ENCODE measurements at regions not wholly inside any gene's neighbourhood (a gene's known extent, or its start where the extent isn't known, plus 50 kb on each side); places are given as distances from the start of the nearest gene placed in this dataset.
"Not testable (repeated sequence)": the region's sequence is repeated elsewhere in the genome, so short reads cannot be mapped to it uniquely, and the experiment has no call there.

DNA sequence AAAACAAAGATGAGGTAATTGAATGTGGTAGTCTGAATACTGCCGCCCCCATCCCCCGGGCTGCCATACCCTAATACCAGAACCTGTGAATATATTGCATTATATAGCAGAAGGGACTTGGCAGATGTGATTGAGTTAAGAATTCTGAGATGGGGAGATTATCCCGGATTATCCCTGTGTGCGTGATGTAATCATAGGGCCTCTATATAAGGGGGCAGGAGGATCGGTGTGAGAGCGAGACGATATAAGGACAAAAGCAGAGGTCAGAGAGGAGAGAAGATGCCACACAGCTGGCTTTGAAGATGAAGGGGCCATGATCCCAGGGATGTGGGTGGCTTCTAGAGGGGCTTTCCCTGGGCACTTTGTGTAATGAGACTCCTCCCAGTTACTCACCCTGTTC lies 101.7 kb upstream of the TLE1 start:
- no peak for DNase-seq (ENCODE audit: low read depth, low spot score)
- in situ Hi-C loops (cut with HindIII; ENCODE audit: low pct_unique_long_range_greater_than_20kb, low sequenced_read_pairs) = no loop called here

DNA sequence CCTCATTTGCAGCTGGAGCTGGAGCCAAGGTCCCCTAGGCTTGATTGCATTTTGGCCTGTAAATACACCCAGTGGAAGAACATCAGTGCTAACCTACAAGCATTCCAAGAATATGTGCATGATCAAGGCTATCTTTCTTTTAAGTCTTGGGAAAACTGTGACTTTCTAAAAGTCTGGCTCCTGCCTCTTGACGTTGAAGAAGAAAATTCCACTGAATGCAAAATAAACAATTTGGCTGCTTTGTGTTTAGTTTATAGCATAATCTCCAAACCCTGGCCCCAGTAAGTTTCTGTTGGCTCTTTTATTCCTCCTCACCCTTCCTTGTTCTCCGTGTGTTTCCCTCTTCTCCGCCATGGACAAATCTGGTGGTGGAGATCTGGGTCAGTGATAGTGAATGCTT lies 109.3 kb upstream of the TLE1 start:
- in situ Hi-C loops (cut with HindIII; ENCODE audit: low pct_unique_long_range_greater_than_20kb, low sequenced_read_pairs) = no loop called here
- no peak for DNase-seq (ENCODE audit: low read depth, low spot score)

DNA sequence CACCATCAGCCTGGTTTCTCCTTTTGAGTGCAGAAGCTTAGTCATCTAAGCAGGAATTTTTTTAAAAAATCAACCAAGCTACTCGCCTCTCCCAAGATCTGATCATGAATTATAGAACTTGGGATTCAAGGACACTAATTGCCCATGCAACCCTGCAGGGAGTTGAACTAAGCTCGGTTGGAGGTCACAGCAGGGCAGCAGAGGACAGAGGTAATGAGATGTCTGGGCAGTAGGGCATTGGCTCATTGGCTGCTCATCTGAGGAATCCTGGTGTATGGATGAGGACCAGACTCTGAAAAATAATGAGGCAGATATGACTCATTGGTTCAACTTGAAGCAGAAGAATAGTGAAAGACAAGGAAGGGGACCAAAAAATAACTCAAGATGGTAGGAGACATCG lies 111.8 kb upstream of the TLE1 start:
- no peak for DNase-seq (ENCODE audit: low read depth, low spot score)
- in situ Hi-C loops (cut with HindIII; ENCODE audit: low pct_unique_long_range_greater_than_20kb, low sequenced_read_pairs) = no loop called here

DNA sequence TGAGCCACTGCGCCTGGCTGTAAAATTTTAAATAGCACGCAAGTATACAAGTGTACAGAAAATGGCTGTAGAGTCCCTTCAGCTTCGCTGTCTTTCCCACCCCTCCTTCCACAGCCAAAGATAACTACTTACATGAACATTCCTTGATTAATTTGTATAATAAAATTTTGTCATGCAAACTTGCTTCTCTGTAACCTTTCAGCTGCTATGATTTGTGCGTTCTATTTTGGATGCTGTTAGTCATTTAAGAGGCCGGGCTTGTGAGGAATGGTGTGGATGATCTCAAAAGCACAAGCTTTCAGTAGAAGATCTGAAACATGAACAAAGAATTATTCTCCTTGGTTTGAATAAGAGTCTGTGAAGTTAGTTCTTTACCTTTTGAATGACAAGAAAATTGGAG lies 115.0 kb upstream of the TLE1 start:
- in situ Hi-C loops (cut with HindIII; ENCODE audit: low pct_unique_long_range_greater_than_20kb, low sequenced_read_pairs) = no loop called here
- peak; percentile 50 for DNase-seq (ENCODE audit: low read depth, low spot score)

DNA sequence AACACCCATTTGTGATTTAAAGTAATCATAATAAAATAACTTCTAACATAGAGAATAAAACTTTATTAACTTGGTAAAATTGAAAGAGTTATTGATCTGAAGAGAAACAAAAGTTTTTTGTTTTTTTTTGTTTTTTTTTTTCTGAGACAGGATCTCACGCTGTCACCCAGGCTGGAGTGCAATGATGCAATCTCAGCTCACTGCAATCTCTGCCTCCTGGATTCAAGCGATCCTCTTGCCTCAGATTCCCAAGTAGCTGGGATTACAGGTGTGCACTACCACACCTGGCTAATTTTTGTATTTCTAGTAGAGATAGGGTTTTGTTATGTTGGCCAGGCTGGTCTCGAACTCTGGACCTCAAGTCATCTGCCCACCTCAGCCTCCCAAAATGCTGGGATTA lies 116.5 kb upstream of the SPATA31D4 start:
- DNase-seq (ENCODE audit: low read depth, low spot score); in situ Hi-C loops (cut with HindIII; ENCODE audit: low pct_unique_long_range_greater_than_20kb, low sequenced_read_pairs): not testable (repeated sequence)

DNA sequence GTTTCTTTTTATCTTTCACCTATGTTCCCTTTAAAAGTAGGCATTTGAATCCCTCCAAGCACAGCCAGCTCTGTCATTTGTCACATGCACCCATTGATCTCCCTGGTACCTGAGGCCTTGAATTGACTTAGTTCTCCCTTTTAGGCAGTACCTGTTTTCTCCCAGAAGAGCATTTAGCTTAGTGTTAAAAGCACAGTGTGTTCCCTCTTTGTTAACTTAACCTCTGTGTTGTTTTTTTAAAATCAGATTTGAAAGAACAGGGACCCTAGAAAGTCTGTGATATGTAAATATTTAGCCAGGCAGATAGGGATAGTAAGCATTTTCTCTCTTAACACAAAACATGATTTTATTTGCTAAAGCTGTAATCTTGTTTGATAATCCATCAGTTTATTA lies 113.8 kb upstream of the SPATA31D4 start:
- in situ Hi-C loops (cut with HindIII; ENCODE audit: low pct_unique_long_range_greater_than_20kb, low sequenced_read_pairs) = no loop called here
- no peak for DNase-seq (ENCODE audit: low read depth, low spot score)

DNA sequence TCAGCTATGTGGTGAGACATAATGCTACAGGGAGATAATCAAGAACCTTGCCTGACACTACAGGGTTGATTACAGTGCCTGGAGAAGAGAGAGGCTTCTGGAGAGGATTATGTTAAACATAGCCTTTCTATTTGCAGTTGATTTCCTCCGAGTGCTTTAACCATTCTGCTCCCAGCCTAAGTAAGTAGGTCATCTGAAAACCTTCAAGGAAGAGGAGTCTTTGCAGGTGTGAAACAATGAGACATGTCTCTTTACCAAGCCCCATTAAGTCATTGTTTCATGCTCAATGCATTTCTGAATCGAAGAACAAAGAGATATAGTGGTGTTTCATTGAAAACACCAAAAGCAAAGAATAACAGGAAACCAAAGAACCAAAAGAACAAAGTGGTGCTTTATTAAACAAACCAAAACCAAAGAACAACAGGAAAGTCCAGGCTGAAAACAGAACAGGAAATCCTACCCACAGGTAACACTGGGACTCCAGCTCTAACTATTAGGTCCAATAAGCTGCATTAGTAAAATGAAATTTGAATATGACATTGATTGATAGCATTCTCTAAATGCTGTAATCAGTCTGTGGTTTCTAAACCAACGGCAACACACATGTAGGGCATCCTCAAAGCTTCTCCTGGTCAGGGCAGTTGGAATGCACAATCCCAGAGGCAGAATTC lies 113.3 kb upstream of the SPATA31D4 start:
- no peak for DNase-seq (ENCODE audit: low read depth, low spot score)
- in situ Hi-C loops (cut with HindIII; ENCODE audit: low pct_unique_long_range_greater_than_20kb, low sequenced_read_pairs) = no loop called here

DNA sequence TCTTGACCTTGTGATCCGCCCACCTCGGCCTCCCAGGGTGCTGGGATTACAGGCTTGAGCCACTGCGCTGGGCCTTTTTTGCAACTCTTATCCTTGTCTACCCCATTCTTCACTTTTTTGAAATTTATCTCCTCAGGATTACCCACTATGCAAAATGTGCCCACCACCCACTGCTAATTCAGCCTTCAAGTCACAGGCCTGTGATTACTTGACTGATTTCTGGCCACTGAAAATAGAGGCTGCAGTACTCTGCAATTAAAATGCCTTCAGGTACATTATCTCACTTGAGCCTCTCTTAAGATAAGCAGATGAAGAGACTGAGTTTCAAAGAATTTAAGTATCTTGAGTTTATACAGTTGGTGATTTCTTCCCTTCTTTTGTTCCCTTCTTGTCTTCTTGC lies 112.4 kb upstream of the SPATA31D4 start:
- no peak for DNase-seq (ENCODE audit: low read depth, low spot score)
- in situ Hi-C loops (cut with HindIII; ENCODE audit: low pct_unique_long_range_greater_than_20kb, low sequenced_read_pairs) = no loop called here

DNA sequence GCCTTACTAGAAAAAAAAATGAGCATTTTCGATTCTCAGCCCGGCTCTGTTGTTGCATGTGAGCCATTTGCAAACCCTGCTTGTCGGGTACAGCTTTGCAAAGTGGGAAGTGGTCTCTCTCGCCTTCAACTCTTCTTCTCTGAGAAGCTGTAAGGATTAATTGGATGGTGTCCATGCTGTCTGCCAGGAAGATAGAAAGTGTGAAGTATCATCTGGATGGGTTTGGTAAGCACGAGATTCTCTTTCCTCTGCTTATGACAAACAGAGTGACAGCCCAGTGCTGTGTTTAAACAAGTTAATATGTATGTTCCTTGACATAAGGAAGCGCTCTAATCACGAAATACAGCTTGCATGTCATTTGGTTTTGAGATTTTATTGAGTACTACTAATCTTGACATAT lies 109.1 kb upstream of the SPATA31D4 start:
- DNase-seq (ENCODE audit: low read depth, low spot score) = no peak
- in situ Hi-C loops (cut with HindIII; ENCODE audit: low pct_unique_long_range_greater_than_20kb, low sequenced_read_pairs) = no loop called here

DNA sequence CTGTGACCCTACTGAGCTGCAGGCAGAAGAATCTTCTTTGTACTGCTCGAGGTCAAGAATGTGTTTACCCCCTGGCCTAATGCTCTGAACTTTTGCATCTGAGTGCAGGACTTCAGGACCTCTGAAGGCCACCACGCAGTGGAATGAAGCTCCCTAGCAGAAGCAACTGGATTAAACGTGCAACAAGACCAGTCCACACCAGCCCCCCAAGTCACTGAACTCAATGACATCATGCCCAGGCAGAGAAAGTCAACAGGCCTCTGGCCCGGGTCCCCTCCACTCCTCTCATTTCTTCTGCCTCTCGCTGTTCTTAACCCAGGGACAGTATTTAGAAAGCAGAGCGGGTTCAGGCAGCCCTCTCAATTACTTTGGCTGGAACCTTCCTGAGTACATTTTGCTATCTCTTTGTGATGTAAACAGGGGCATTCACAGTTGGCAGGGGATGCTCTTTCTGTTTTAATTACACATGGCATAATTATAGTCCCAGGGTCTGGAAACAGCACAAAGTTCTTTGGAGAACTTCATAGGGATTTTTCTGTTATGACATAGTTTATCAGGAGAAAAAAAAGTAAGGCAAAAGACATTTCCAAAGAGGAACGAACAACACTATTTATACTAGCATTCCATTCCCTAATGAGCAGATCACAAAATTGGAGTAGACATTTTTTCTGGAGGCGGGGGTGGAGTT lies 108.2 kb upstream of the SPATA31D4 start:
- DNase-seq (ENCODE audit: low read depth, low spot score) = no peak
- in situ Hi-C loops (cut with HindIII; ENCODE audit: low pct_unique_long_range_greater_than_20kb, low sequenced_read_pairs) = no loop called here

DNA sequence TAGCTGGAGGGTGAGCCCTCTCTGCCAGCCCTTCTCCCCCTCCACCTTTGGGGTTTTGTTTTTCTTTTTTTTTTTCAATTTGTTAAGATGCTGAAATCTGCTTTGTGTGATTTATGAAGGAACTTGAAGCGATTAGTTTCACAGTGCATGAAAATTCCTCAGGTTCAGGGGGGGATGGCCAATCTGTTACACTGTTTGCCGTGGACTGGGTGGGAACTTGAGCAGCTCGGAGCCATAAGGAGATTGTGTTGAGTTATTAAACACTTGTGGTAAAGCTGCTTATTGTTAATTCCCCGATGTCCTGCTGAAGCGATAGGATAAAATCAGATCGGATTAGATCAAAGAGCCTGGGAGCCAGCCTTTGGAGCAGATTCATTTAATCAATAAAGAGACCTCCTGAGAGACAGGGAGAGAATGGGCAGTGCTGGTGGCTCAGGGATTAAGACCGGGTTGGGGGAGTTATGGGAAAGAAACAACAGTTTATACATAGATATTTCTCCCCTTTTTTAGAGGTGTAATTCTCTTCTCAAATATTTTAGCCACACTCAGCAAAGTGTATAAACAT lies 105.8 kb upstream of the SPATA31D4 start:
- no peak for DNase-seq (ENCODE audit: low read depth, low spot score)
- in situ Hi-C loops (cut with HindIII; ENCODE audit: low pct_unique_long_range_greater_than_20kb, low sequenced_read_pairs) = no loop called here

DNA sequence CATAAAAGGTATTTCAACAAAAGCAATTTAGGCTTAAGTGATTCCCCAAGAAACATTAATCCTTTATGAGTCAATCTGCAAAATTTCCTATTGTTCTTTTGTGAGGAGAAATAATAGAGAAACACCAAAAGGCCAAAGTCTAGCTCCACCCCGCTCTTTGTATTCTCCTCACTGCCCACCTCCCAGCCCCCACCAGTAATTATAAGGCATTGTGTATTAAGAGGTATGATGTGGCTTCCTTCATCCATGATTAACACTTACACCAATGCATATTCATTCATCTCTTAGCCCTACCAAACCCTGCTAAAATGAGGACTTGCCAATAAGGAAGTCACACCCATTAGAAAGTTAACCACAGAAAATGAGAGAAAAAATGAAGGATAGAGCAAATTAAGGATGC lies 105.3 kb upstream of the SPATA31D4 start:
- in situ Hi-C loops (cut with HindIII; ENCODE audit: low pct_unique_long_range_greater_than_20kb, low sequenced_read_pairs) = no loop called here
- DNase-seq (ENCODE audit: low read depth, low spot score) = no peak

DNA sequence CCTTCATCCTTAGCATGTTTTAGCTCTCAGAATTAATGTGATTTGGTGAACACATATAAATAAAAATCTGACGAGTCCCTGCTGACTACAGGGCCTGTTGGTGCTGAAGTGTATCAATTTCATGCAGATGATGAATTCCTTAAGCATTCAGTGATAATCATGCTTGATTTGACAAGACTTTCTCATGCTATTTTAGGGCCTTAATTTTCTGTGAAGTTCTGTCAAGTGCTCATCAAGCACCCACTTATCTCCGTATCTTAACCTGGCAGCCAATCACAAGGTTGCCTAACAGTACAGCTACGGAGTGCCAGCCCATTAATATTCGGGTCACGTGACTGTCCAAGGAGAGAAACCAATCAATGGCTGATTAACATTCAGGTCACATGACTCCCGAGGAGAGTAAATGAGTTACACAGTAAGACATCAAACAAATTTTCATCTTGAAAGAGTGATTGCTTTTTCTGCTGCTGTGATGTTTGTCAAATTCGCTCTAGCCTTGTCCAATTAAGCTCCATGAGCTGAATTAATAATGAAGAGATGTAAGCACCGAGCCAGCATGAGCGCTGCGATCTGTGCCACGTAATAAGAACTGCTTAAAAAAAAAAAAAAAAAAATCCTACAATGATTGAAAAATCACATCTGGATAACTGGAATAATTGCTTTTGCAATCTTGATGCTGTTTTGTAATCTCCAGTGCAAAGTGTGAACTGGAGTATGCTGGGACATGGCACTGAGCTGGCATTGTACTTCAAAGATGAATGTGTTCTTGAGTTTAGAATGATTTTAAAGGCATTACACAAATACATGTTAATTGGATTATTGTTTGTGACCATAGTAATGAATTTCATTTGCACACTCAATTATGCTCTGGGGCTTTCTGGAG lies 104.3 kb upstream of the SPATA31D4 start:
- DNase-seq (ENCODE audit: low read depth, low spot score) = no peak
- in situ Hi-C loops (cut with HindIII; ENCODE audit: low pct_unique_long_range_greater_than_20kb, low sequenced_read_pairs) = no loop called here

DNA sequence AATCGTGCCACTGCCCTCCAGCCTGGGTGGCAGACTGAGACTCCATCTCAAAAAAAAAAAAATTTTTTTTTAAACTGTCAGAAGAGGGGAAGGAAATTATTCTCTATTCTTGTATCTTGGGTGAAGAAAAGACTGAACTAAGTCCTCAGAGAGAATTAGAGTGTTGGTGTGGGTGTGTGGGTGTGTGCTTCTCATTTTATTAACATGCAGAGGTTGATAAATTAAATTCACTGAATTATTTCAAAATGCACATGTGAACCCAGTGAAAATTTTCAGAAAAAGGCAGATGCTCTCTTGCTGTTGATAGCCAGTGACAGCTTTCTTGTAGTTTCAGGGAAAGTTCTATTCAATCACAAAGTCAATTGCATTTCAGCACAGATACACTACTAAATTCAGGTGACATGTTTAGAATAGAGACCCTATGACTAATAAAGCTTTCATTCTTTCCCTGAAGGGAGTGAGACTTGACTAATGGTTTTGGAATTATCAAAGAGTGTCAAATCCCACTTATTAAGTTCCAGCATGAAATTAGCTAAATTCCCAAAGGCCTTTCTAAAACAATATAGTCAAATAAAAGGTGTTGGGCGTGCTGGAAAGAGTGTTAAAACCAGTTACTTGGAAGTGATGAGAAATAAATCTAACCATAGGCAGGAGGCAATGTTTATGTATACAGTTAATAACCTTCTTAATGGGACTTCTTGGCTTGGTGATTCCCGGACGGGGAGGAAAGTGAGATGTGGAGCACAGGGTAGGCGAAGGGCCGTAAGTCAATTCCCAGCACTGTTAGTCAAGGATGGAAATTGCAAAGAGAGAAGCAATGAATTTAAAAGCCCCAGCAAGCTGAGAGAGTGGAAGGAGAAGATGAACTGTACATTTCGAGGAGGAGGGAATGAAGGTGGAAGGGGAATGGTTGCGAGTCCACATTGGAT lies 103.2 kb upstream of the SPATA31D4 start:
- DNase-seq (ENCODE audit: low read depth, low spot score) = no peak
- in situ Hi-C loops (cut with HindIII; ENCODE audit: low pct_unique_long_range_greater_than_20kb, low sequenced_read_pairs) = no loop called here

DNA sequence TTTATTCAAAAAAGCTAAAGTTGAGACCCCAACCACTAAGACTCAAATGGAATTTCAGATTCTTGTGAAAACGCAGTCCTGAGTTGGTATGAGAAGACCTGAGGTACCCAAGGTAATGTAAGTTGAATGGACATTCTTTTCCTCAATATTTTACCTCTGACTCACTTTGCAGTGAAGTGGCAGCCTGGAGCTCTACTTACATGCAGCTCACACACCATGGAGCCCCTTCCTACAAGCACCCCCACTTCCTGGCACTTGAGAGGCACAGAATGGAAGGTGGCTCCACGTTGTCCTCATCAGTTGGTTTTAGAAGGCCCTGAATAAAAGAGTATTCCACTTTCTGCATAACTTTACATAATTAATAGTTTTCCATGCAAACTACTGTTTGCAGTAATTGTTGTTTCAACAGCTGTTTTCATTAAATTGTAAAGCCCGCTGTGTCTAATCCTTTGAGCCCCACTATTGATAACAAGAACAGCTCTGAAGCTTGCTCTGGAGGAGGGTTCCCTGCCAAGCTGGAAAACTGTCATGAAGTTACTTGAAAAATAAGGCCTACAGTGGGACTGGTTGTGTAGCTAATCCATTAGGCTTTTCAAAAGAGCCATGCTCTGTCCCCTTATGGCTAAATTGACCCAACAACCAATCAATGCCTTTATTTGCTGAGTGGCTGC lies 102.2 kb upstream of the SPATA31D4 start:
- in situ Hi-C loops (cut with HindIII; ENCODE audit: low pct_unique_long_range_greater_than_20kb, low sequenced_read_pairs) = no loop called here

DNA sequence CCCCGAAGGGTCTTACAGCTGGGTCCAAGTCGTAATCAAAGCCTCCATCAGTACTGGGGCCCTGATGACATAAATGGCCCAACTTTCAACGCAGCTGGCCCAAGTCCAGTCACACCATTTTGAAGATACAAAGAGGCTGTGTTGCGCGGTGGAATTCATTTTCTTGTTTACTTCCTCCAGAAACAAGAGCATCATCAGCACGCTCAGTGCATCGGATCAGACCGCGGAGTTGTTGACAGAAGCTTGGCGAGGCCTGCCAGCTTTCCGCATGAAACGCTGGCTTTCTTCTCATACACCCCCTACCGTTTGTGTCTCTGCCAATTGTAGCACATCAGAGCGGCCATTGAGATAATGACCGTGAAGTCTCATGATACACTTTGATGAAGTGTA lies 101.7 kb upstream of the SPATA31D4 start:
- DNase-seq (ENCODE audit: low read depth, low spot score) = peak; percentile 99
- in situ Hi-C loops (cut with HindIII; ENCODE audit: low pct_unique_long_range_greater_than_20kb, low sequenced_read_pairs) = no loop called here

More for the DNA sequence above, 102.2 kb upstream of the SPATA31D4 start:
- DNase-seq (ENCODE audit: low read depth, low spot score) = peak; percentile 19
